GM12891 (cell line): ENCODE measurements at regions not wholly inside any gene's neighbourhood (a gene's known extent, or its start where the extent isn't known, plus 50 kb on each side); places are given as distances from the start of the nearest gene placed in this dataset.

Experiments
- DNase-seq: peaks from one replicate; pipeline ENCODE4 v3.0.0; 2011; ENCODE audit warnings: low spot score; ENCODE audit not compliant: insufficient read length
- FAIRE-seq: peaks from 2 replicates; lab custom pipeline; 2011; peaks lifted over from hg19 to GRCh38; lab: Jason Lieb, UNC
- PAX5 ChIP-seq: IDR thresholded peaks from 2 replicates; pipeline ENCODE4 v1.6.1; 2011; ENCODE audit warnings: low read length, moderate library complexity, mild to moderate bottlenecking; ENCODE audit not compliant: insufficient read depth, severe bottlenecking
- POLR2A ChIP-seq: IDR thresholded peaks from 2 replicates; pipeline ENCODE4 v1.6.1; 2011; ENCODE audit warnings: low read depth, low read length, control low read depth
- POLR2AphosphoS5 ChIP-seq: IDR thresholded peaks from 2 replicates; pipeline ENCODE4 v1.6.1; 2011; ENCODE audit warnings: low read depth, low read length, control low read depth
- POU2F2 ChIP-seq: IDR thresholded peaks from 2 replicates; pipeline ENCODE4 v1.6.1; 2011; ENCODE audit warnings: low read depth, mild to moderate bottlenecking, control low read depth, low read length, moderate library complexity
- SPI1 ChIP-seq: IDR thresholded peaks from 2 replicates; pipeline ENCODE4 v1.6.1; 2011; ENCODE audit warnings: low read depth, low read length, control low read depth
- TAF1 ChIP-seq: IDR thresholded peaks from 2 replicates; pipeline ENCODE4 v1.6.1; 2011; ENCODE audit warnings: low read depth, low read length, control low read depth

- TF ChIP-seq POLR2A = no peak
- TF ChIP-seq TAF1 = no peak
- no peak for TF ChIP-seq POLR2AphosphoS5
- no peak for TF ChIP-seq SPI1
- TF ChIP-seq PAX5 = no peak
- TF ChIP-seq POU2F2 = no peak
- FAIRE-seq = no peak
- DNase-seq = no peak
These were observed 331.8 kb downstream of the PRL start for GRCh38 chr6:21965016-21965415.

GRCh38 chr6:21965953-21966539 lies 330.8 kb downstream of the PRL start:
- TF ChIP-seq POLR2A = no peak
- no peak for TF ChIP-seq PAX5
- no peak for TF ChIP-seq SPI1
- no peak for TF ChIP-seq TAF1
- peak; percentile 31 for FAIRE-seq
- DNase-seq = no peak

DNA sequence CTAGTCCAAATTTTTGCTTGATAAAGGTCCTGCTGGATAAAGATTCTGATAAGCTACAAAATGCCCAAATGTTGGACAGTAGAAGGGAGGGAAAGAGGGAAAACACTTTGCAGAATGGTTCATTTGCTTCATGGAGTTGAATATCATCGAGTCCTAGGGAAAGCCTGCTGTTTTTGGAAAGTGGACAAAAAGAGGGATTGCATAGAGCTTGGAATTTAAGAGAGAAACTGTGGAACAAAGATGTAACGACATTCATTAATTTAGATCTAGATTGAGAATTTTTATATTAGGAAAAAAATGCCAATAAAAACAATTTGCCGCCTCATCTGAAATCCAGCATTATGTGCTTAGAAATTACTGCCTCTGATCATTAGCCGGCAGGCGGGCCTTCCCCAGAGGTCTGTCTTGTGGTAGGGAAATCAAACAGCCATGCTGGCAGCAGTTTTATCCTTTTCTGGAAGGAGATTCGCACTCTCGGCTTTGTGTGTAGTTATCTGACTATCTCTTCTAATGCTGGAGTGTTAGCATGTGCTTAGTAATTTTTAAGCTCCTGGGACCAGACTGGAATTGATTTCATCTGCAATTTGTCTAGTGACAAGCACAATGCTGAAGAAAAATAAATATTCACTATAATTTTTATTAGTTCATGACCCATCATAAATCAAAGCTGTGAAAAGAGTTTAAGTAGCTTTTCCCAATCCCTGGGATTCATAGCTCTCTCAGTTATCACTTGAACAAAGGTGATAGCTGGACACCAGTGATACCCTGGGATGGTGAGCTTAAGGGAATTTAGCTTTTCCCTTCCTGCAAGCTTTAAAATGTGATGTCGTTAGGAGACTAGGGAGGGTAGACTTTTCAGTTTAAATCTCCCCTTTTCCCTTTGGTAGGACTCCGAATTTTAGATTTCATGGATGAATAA lies 329.5 kb downstream of the PRL start:
- no peak for FAIRE-seq
- DNase-seq = no peak
- TF ChIP-seq POU2F2 = no peak
- no peak for TF ChIP-seq POLR2A
- TF ChIP-seq POLR2AphosphoS5 = no peak
- TF ChIP-seq SPI1 = no peak
- no peak for TF ChIP-seq PAX5
- no peak for TF ChIP-seq TAF1

- no peak for TF ChIP-seq POLR2AphosphoS5
- no peak for TF ChIP-seq PAX5
- TF ChIP-seq POU2F2 = no peak
- no peak for TF ChIP-seq TAF1
- TF ChIP-seq POLR2A = no peak
- TF ChIP-seq SPI1 = no peak
- DNase-seq (no peak), FAIRE-seq (no peak)
These were observed 328.4 kb downstream of the PRL start for GRCh38 chr6:21968411-21968810.

DNA sequence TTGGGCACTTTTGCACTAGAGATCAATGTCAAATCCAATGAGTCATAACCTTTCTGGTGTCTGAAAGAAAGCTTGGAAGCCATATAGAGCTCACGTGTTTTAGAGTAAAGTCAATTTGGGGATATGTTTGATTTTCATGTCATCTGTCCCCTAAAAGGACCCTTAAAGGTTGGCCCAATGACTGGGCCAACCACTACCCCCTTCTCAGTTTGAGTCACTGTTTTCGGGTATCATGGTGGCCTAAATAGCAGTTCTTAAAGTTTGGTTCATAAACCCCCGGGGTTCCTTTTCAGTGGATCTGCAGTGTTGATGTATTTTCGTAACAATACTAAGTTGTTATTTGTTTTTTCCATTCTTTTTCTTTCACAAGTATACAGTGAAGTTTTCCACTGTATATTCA lies 327.6 kb downstream of the PRL start:
- FAIRE-seq = no peak
- TF ChIP-seq TAF1 = no peak
- no peak for TF ChIP-seq POLR2AphosphoS5
- no peak for TF ChIP-seq POU2F2
- TF ChIP-seq SPI1 = no peak
- TF ChIP-seq PAX5 = no peak
- TF ChIP-seq POLR2A = no peak
- no peak for DNase-seq

- DNase-seq (no peak), FAIRE-seq (no peak)
- TF ChIP-seq SPI1 = no peak
- no peak for TF ChIP-seq TAF1
- TF ChIP-seq POLR2AphosphoS5 = no peak
- TF ChIP-seq POLR2A = no peak
- TF ChIP-seq POU2F2 = no peak
- no peak for TF ChIP-seq PAX5
These were observed 326.1 kb downstream of the PRL start for GRCh38 chr6:21970569-21971300.

- TF ChIP-seq POU2F2 (no peak), POLR2A (no peak), SPI1 (no peak), TAF1 (no peak), POLR2AphosphoS5 (no peak), PAX5 (no peak)
- DNase-seq (no peak), FAIRE-seq (no peak)
These were observed 325.3 kb downstream of the PRL start for GRCh38 chr6:21971541-21971940.

DNA sequence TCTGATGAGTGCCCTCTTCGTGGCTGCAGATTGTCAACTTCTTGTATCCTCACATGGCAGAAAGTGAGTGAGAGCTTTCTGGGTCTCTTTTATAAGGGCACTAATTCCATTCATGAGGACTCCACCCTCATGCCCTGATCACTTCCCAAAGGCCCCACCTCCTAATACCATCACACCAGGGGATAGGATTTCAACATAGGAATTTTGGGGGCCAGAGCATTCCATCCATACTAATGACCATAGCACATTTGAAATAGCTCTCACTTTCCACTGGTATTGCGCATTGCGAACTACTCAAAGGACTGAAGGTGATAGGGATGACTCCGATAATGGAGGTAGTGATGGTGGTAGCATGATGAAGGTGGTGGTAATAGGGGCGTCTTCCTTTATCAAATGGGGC lies 324.3 kb downstream of the PRL start:
- no peak for FAIRE-seq
- DNase-seq = no peak
- TF ChIP-seq PAX5 = no peak
- no peak for TF ChIP-seq POU2F2
- TF ChIP-seq POLR2AphosphoS5 = no peak
- no peak for TF ChIP-seq POLR2A
- no peak for TF ChIP-seq TAF1

GRCh38 chr6:21977346-21977745 lies 319.5 kb downstream of the PRL start:
- TF ChIP-seq PAX5 (no peak), POLR2A (no peak), POU2F2 (no peak), TAF1 (no peak), SPI1 (no peak), POLR2AphosphoS5 (no peak)
- no peak for FAIRE-seq
- DNase-seq = no peak
